HG02610 (cell line): ENCODE measurements at regions not wholly inside any gene's neighbourhood (a gene's known extent, or its start where the extent isn't known, plus 50 kb on each side); places are given as distances from the start of the nearest gene placed in this dataset.
"Not testable (repeated sequence)": the region's sequence is repeated elsewhere in the genome, so short reads cannot be mapped to it uniquely, and the experiment has no call there.

ENCODE experiments used
- ATAC-seq: cut with Tn5 transposase; IDR thresholded peaks from one replicate; pipeline ENCODE4 v1.9.1; 2021; ENCODE audit warnings: mild to moderate bottlenecking, moderate library complexity; ENCODE audit not compliant: unreplicated experiment

- no peak for ATAC-seq
Measured at GRCh38 chr13:87975035-87975434, 303.9 kb downstream of the SLITRK5 start.

GRCh38 chr13:87976650-87977049 is 305.5 kb downstream of the SLITRK5 start:
- not testable (repeated sequence) for ATAC-seq

- no peak for ATAC-seq
Measured at GRCh38 chr13:87981416-87981815, 310.2 kb downstream of the SLITRK5 start.

GRCh38 chr13:87982400-87982799 is 311.2 kb downstream of the SLITRK5 start:
- ATAC-seq: no peak

GRCh38 chr13:87986639-87987250 is 315.6 kb downstream of the SLITRK5 start:
- ATAC-seq: no peak

GRCh38 chr13:87998081-87998480 is 326.9 kb downstream of the SLITRK5 start:
- no peak for ATAC-seq

- no peak for ATAC-seq
Measured at GRCh38 chr13:87999240-87999700, 328.1 kb downstream of the SLITRK5 start.

- ATAC-seq: no peak
Measured at GRCh38 chr13:87999788-88000187, 328.6 kb downstream of the SLITRK5 start.

- ATAC-seq: no peak
Measured at GRCh38 chr13:88000239-88000638, 329.1 kb downstream of the SLITRK5 start.

- no peak for ATAC-seq
Measured at GRCh38 chr13:88000787-88001186, 329.6 kb downstream of the SLITRK5 start.

- no peak for ATAC-seq
Measured at GRCh38 chr13:88005188-88005587, 334.0 kb downstream of the SLITRK5 start.

GRCh38 chr13:88014527-88014926 is 343.4 kb downstream of the SLITRK5 start:
- ATAC-seq: no peak

GRCh38 chr13:88022431-88023208 is 351.4 kb downstream of the SLITRK5 start:
- ATAC-seq: no peak

- no peak for ATAC-seq
Measured at GRCh38 chr13:88026241-88026640, 355.1 kb downstream of the SLITRK5 start.

- ATAC-seq: no peak
Measured at GRCh38 chr13:88031980-88032559, 360.9 kb downstream of the SLITRK5 start.

- ATAC-seq: not testable (repeated sequence)
Measured at GRCh38 chr13:88036205-88036604, 365.0 kb downstream of the SLITRK5 start.

- no peak for ATAC-seq
Measured at GRCh38 chr13:88042489-88042888, 371.3 kb downstream of the SLITRK5 start.

GRCh38 chr13:88051746-88052482 is 380.7 kb downstream of the SLITRK5 start:
- no peak for ATAC-seq

- ATAC-seq: no peak
Measured at GRCh38 chr13:88063741-88064140, 392.6 kb downstream of the SLITRK5 start.

GRCh38 chr13:88066847-88067246 is 395.7 kb downstream of the SLITRK5 start:
- ATAC-seq: no peak

- no peak for ATAC-seq
Measured at GRCh38 chr13:88068316-88068715, 397.1 kb downstream of the SLITRK5 start.
